HCT116 (cell line): ENCODE measurements at regions not wholly inside any gene's neighbourhood (a gene's known extent, or its start where the extent isn't known, plus 50 kb on each side); places are given as distances from the start of the nearest gene placed in this dataset.

Experiments
- ATAC-seq: fragments of 200-7000 bp; cut with Tn5 transposase; 2 replicates; pipeline ENCODE4 v1.9.1; 2020; ENCODE audit warnings: mild to moderate bottlenecking, moderate library complexity
- BruUV-seq: library from RNA; stranded (reverse); fragments of 400-500 nt; replicated peaks from 2 replicates; lab custom pipeline; 2021; lab: Mats Ljungman, UMichigan
- CTCF ChIA-PET: fragments of 300-600 bp; sonication (Branson Sonifier 250); formaldehyde crosslinking; loops from one replicate; lab custom pipeline; 2021; ENCODE audit warnings: antibody characterized with exemption; lab: Charles Lee
- POLR2A ChIA-PET: fragments of 300-600, 350-600 bp; sonication (Branson Sonifier 250); formaldehyde crosslinking; loops from one replicate; lab custom pipeline; 2021; ENCODE audit warnings: antibody characterized with exemption; lab: Charles Lee
- RAD21 ChIA-PET, 2 experiments: fragments of 300-600 bp; sonication (Branson Sonifier 250); formaldehyde crosslinking; loops; one replicate each; lab custom pipeline; 2023; ENCODE audit warnings: low total read pairs in 2 of 2; ENCODE audit not compliant: uncharacterized antibody in 2 of 2, unreplicated experiment in 2 of 2, low non-redundant PET in 1 of 2; lab: Charles Lee
- DNase-seq: peaks from one replicate; pipeline ENCODE4 v3.0.0-alpha.2; 2010; ENCODE audit warnings: low read depth, low spot score
- H2AFZ ChIP-seq: fragments of 200-600 bp; shearing (Covaris generic), sonication (generic); 2 replicates; pipeline ENCODE4 v1.6.1; 2017; ENCODE audit warnings: low read depth, mixed run types, mixed read lengths, antibody characterized with exemption, low read length; ENCODE audit not compliant: poor library complexity, severe bottlenecking
- H3K27ac ChIP-seq: 2 replicates; pipeline ENCODE4 v1.5.1; 2012; ENCODE audit warnings: low read depth, low read length
- H3K27me3 ChIP-seq: fragments of 200-600 bp; sonication (generic); 2 replicates; pipeline ENCODE4 v1.6.1; 2016; ENCODE audit warnings: mixed run types, low read length, mixed read lengths; ENCODE audit not compliant: insufficient read depth
- H3K36me3 ChIP-seq, 2 experiments: fragments of 200-500 bp in 1 of 2; fragments of 200-600 bp in 1 of 2; sonication (Bioruptor generic) in 1 of 2; sonication (generic) in 1 of 2; 2 replicates each; pipeline versions ENCODE4 v1.5.1 to v1.6.1; 2014 to 2016; ENCODE audit warnings: low read length in 2 of 2, inconsistent platforms in 1 of 2, mixed read lengths in 1 of 2, mixed run types in 1 of 2; ENCODE audit not compliant: insufficient read depth in 2 of 2, control insufficient read depth in 1 of 2
- H3K4me1 ChIP-seq, 2 experiments: fragments of 200-600 bp in 1 of 2; sonication (generic) in 1 of 2; 2 replicates each; pipeline versions ENCODE4 v1.5.1 to v1.6.1; 2012 to 2017; ENCODE audit warnings: low read length in 2 of 2, inconsistent platforms in 1 of 2, mild to moderate bottlenecking in 1 of 2, mixed read lengths in 1 of 2, mixed run types in 1 of 2, moderate library complexity in 1 of 2; ENCODE audit not compliant: insufficient read depth in 2 of 2, control insufficient read depth in 1 of 2
- H3K4me2 ChIP-seq: fragments of 200-600 bp; sonication (generic); 2 replicates; pipeline ENCODE4 v1.6.1; 2017; ENCODE audit warnings: mixed run types, low read length, mixed read lengths
- H3K4me3 ChIP-seq, 2 experiments: fragments of 200-600 bp in 1 of 2; sonication (generic) in 1 of 2; replicated peaks in 1 of 2; 2 replicates each; pipeline ENCODE4 v1.5.1; 2011 to 2016; ENCODE audit warnings: low read length in 2 of 2, control low read depth in 1 of 2, low read depth in 1 of 2, mild to moderate bottlenecking in 1 of 2, mixed read lengths in 1 of 2, mixed run types in 1 of 2
- H3K79me2 ChIP-seq: fragments of 200-600 bp; sonication (generic); 2 replicates; pipeline ENCODE4 v1.6.1; 2017; ENCODE audit warnings: mild to moderate bottlenecking, mixed run types, low read length, moderate library complexity, mixed read lengths; ENCODE audit not compliant: insufficient read depth
- H3K9ac ChIP-seq: fragments of 200-600 bp; sonication (generic); 2 replicates; pipeline ENCODE4 v1.6.1; 2016; ENCODE audit warnings: low read length, mixed read lengths
- H3K9me2 ChIP-seq: fragments of 200-600 bp; sonication (generic), shearing (Covaris generic); 2 replicates; pipeline ENCODE4 v1.6.1; 2017; ENCODE audit warnings: mixed run types, mild to moderate bottlenecking, moderate library complexity; ENCODE audit not compliant: insufficient read depth
- H3K9me3 ChIP-seq, 2 experiments: fragments of 200-500 bp in 1 of 2; fragments of 200-600 bp in 1 of 2; sonication (Bioruptor generic) in 1 of 2; sonication (generic) in 1 of 2; 2 replicates each; pipeline ENCODE4 v1.6.1; 2014 to 2017; ENCODE audit warnings: low read length in 2 of 2, mixed read lengths in 2 of 2, inconsistent platforms in 1 of 2, low read depth in 1 of 2, mild to moderate bottlenecking in 1 of 2, mixed run types in 1 of 2, moderate library complexity in 1 of 2; ENCODE audit not compliant: control insufficient read depth in 1 of 2, insufficient read depth in 1 of 2
- H4K20me1 ChIP-seq: fragments of 200-600 bp; sonication (generic), shearing (Covaris generic); 2 replicates; pipeline ENCODE4 v1.6.1; 2017; ENCODE audit warnings: mixed run types, mild to moderate bottlenecking, moderate library complexity; ENCODE audit not compliant: insufficient read depth
- CBX3 ChIP-seq: IDR thresholded peaks from 2 replicates; pipeline ENCODE4 v1.6.1; 2012; ENCODE audit warnings: low read depth
- CEBPB ChIP-seq: IDR thresholded peaks from 2 replicates; pipeline ENCODE4 v1.6.1; 2012; ENCODE audit warnings: low read depth
- ELF1 ChIP-seq: IDR thresholded peaks from 2 replicates; pipeline ENCODE4 v1.6.1; 2012; ENCODE audit warnings: low read depth, borderline replicate concordance
- EZH2phosphoT487 ChIP-seq: fragments of 200-600 bp; IDR thresholded peaks from 2 replicates; pipeline ENCODE4 v1.6.1; 2018; ENCODE audit warnings: antibody characterized with exemption, borderline replicate concordance
- FOSL1 ChIP-seq: IDR thresholded peaks from 2 replicates; pipeline ENCODE4 v1.6.1; 2012; ENCODE audit warnings: low read depth
- JUND ChIP-seq: IDR thresholded peaks from 2 replicates; pipeline ENCODE4 v1.6.1; 2012
- POLR2AphosphoS5 ChIP-seq: IDR thresholded peaks from 2 replicates; pipeline ENCODE4 v1.6.1; 2011; ENCODE audit warnings: mild to moderate bottlenecking, low read depth, low read length, moderate library complexity
- RAD21 ChIP-seq: IDR thresholded peaks from 2 replicates; pipeline ENCODE4 v1.6.1; 2012; ENCODE audit warnings: low read depth, mild to moderate bottlenecking
- YY1 ChIP-seq: IDR thresholded peaks from 2 replicates; pipeline ENCODE4 v1.6.1; 2011; ENCODE audit warnings: low read length, low read depth, moderate library complexity, mild to moderate bottlenecking; ENCODE audit not compliant: insufficient replicate concordance; ENCODE audit errors: extremely low read depth
- ZFX ChIP-seq: fragments of 450-650 bp; IDR thresholded peaks from 2 replicates; pipeline ENCODE4 v1.6.1; 2017
- ZNF274 ChIP-seq: fragments of 200-500 bp; sonication (Bioruptor generic); IDR thresholded peaks from 2 replicates; pipeline ENCODE4 v1.6.1; 2014; ENCODE audit warnings: mild to moderate bottlenecking, low read depth, low read length, inconsistent platforms
- intact Hi-C: fragments of 100-400 bp; cut with micrococcal nuclease; formaldehyde crosslinking; loops from 2 replicates; pipeline ENCODE4 v1.10.0; 2022
- TF ChIP-seq, protein P1 (sequence below), 3 experiments: fragments of 200-600 bp in 1 of 3; sonication (generic) in 1 of 3; IDR thresholded peaks in 2 of 3; conservative IDR thresholded peaks in 1 of 3; 2 replicates each; pipeline ENCODE4 v1.5.1; 2012 to 2017; ENCODE audit warnings: low read depth in 2 of 3, low read length in 2 of 3, antibody characterized with exemption in 1 of 3, borderline replicate concordance in 1 of 3, control low read depth in 1 of 3, mild to moderate bottlenecking in 1 of 3, mixed read lengths in 1 of 3, mixed run types in 1 of 3, moderate library complexity in 1 of 3; ENCODE audit not compliant: insufficient read depth in 1 of 3
- TF ChIP-seq, protein P2 (sequence below): IDR thresholded peaks from 2 replicates; pipeline ENCODE4 v1.6.1; 2012
- TF ChIP-seq, protein P3 (sequence below): IDR thresholded peaks from 2 replicates; pipeline ENCODE4 v1.6.1; 2012

DNA sequence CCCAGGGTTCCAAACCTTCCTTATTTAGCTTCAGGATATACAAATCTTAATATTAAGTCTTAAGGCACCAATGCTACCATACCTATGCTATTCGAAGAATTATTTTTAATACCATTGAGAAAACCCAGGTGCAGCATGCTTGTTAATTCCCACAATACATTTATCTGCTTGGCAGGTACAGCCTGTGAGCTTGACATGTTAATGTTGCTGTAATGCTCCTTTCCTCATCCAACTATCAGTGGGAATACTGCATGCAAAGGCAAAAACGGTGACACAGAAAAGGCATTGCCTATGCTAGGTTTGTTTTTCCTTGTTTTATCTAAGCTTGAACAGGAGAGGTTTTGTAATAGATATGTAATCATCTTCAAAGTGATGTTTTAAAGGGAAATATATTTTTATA, 135.7 kb upstream of the COX7C start:
- no peaks in the 10 kb centered on the region for H3K4me1 ChIP-seq
- H3K9ac ChIP-seq = no peak overlapping the region
- DNase-seq = no peak
- no peak overlapping the region for H2AFZ ChIP-seq
- ChIA-PET CTCF (no interaction called here), RAD21 (no interaction called here), POLR2A (no interaction called here)
- H3K9me3 ChIP-seq = no peaks in the 10 kb centered on the region
- H3K79me2 ChIP-seq = no peaks in the 10 kb centered on the region
- ATAC-seq = no peak
- BruUV-seq = no TSS peak
- intact Hi-C loops = no loop called here
- TF ChIP-seq ZFX (no peak), CBX3 (no peak), FOSL1 (no peak), ZNF274 (no peak)
- TF ChIP-seq, protein P1, sequence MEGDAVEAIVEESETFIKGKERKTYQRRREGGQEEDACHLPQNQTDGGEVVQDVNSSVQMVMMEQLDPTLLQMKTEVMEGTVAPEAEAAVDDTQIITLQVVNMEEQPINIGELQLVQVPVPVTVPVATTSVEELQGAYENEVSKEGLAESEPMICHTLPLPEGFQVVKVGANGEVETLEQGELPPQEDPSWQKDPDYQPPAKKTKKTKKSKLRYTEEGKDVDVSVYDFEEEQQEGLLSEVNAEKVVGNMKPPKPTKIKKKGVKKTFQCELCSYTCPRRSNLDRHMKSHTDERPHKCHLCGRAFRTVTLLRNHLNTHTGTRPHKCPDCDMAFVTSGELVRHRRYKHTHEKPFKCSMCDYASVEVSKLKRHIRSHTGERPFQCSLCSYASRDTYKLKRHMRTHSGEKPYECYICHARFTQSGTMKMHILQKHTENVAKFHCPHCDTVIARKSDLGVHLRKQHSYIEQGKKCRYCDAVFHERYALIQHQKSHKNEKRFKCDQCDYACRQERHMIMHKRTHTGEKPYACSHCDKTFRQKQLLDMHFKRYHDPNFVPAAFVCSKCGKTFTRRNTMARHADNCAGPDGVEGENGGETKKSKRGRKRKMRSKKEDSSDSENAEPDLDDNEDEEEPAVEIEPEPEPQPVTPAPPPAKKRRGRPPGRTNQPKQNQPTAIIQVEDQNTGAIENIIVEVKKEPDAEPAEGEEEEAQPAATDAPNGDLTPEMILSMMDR (IDR thresholded peaks at IDR 0.05 in 2 of 3, conservative IDR thresholded peaks at IDR 0.05 in 1 of 3; ENCODE audit: borderline replicate concordance in 1 of 3, insufficient read depth in 1 of 3, low read depth in 2 of 3, low read length in 2 of 3) = no peak
- TF ChIP-seq, protein P2, sequence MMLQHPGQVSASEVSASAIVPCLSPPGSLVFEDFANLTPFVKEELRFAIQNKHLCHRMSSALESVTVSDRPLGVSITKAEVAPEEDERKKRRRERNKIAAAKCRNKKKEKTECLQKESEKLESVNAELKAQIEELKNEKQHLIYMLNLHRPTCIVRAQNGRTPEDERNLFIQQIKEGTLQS = no peak
- no peak overlapping the region for H3K4me2 ChIP-seq
- H3K36me3 ChIP-seq = no peaks in the 10 kb centered on the region
- no peak overlapping the region for H3K4me3 ChIP-seq
- H3K27me3 ChIP-seq = no peaks in the 10 kb centered on the region
- no peaks in the 10 kb centered on the region for H4K20me1 ChIP-seq
- H3K27ac ChIP-seq = no peak overlapping the region
- no peaks in the 10 kb centered on the region for H3K9me2 ChIP-seq

DNA sequence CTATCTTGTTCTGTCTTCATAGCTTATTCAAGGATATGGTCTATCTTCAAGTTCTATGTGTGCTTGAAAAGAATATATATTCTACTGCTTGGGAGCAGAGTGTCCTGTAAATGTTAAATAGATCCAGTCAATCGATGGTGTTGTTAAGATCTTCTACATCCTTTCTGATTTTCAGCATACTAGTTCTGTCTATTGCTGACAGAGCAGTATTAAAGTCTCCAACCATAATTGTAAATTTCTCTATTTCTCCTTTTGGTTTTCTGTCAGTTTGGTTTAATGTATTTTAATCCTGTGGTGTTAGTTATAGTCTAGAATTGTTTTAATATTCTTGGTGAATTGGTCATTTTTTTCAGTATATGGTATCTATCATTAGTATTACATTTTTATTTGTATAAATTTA, 124.0 kb upstream of the COX7C start:
- POLR2A ChIA-PET = no interaction called here
- Histone ChIP-seq H3K9me2 (no peaks in the 10 kb centered on the region), H3K9me3 (no peaks in the 10 kb centered on the region)
- TF ChIP-seq ELF1 = no peak
- TF ChIP-seq JUND = no peak
- no peak for TF ChIP-seq YY1
- TF ChIP-seq CEBPB = no peak
- TF ChIP-seq, protein P2 = no peak
- TF ChIP-seq, protein P3, sequence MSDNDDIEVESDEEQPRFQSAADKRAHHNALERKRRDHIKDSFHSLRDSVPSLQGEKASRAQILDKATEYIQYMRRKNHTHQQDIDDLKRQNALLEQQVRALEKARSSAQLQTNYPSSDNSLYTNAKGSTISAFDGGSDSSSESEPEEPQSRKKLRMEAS = no peak
- TF ChIP-seq POLR2AphosphoS5 = no peak
- no peak for TF ChIP-seq EZH2phosphoT487
- TF ChIP-seq, protein P1 (IDR thresholded peaks at IDR 0.05 in 2 of 3, conservative IDR thresholded peaks at IDR 0.05 in 1 of 3; ENCODE audit: borderline replicate concordance in 1 of 3, insufficient read depth in 1 of 3, low read depth in 2 of 3, low read length in 2 of 3) = no peak
- TF ChIP-seq RAD21 = no peak
- TF ChIP-seq, all 23 proteins: peak for 0
- no peak overlapping the region for H3K27ac ChIP-seq
- no TSS peak for BruUV-seq
- no peaks in the 10 kb centered on the region for H3K27me3 ChIP-seq
- no peak for DNase-seq
- H3K4me1 ChIP-seq = no peaks in the 10 kb centered on the region
- ChIA-PET RAD21 (no interaction called here), CTCF (no interaction called here)
- no peak overlapping the region for H3K4me2 ChIP-seq
- H3K36me3 ChIP-seq = no peaks in the 10 kb centered on the region
- H2AFZ ChIP-seq = no peak overlapping the region
- H4K20me1 ChIP-seq = no peaks in the 10 kb centered on the region
- no peak overlapping the region for H3K4me3 ChIP-seq
- H3K9ac ChIP-seq = no peak overlapping the region
- ATAC-seq = no peak
- intact Hi-C loops = no loop called here
- H3K79me2 ChIP-seq = no peaks in the 10 kb centered on the region
